C4-2B (cell line): ENCODE measurements at regions not wholly inside any gene's neighbourhood (a gene's known extent, or its start where the extent isn't known, plus 50 kb on each side); places are given as distances from the start of the nearest gene placed in this dataset.

Experiments used
- CTCF ChIP-seq: fragments of 450-650 bp; conservative IDR thresholded peaks from 2 replicates; pipeline ENCODE4 v1.5.1; 2017; ENCODE audit warnings: mild to moderate bottlenecking
- ZFX ChIP-seq: fragments of 450-650 bp; IDR thresholded peaks from 2 replicates; pipeline ENCODE4 v1.6.1; 2017

DNA sequence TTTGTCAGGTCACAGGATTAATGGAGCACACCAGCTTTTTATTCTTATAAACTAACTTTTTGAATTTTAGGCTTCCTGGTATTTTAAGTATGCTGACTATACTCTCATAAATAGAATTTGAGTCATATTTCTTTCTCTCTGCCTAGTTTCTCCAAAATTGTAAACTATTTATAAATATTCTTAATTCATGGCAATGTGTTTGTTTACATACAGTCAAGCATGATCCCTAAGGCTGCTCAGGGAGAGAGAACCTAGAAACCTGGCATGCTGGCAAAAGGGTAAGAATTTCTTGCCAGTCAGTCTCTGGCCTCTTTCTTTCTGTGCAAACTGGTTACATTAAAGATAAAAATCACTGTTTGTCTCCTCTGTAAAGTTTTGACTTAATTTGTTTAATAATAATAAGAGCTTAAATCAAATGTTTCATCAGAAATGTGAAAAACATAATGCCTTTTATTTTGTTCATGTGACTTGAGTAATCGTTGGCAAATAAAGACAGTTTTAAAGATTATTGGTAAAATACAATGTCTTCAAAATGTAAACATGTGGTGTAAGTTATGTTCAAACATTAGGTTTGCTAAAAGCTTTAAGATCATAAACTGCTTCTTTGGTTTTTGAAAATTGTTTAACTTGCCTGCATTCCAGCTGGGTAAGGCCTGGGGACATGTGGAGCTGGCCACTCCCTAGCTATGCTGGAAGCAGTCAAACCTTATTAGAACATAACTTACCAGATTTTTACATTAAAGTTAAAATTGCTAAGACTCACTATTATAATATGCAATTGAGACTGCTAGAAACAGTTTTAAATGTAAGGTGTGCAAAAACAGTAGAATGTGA lies 1401.7 kb downstream of the NCAM2 start:
- TF ChIP-seq CTCF, result no peak
- TF ChIP-seq ZFX, result no peak
